Breast epithelium (tissue), 4 donors: ENCODE measurements at regions not wholly inside any gene's neighbourhood (a gene's known extent, or its start where the extent isn't known, plus 50 kb on each side); places are given as distances from the start of the nearest gene placed in this dataset.

Experiments
- DNase-seq, 2 donors: peaks; one replicate each; pipeline ENCODE4 v3.0.0-alpha.2; 2019; ENCODE audit warnings: low spot score in 2 of 2
- H3K27ac ChIP-seq, 2 donors: fragments of 200-600 bp; sonication (generic) in 1 of 2; one replicate each; pipeline ENCODE4 v1.5.1; 2016 to 2019; ENCODE audit warnings: mild to moderate bottlenecking in 1 of 2
- H3K27me3 ChIP-seq, 2 donors: fragments of 200-600 bp; sonication (generic) in 1 of 2; one replicate each; pipeline versions ENCODE4 v1.5.1 to v1.6.0; 2017 to 2019; ENCODE audit warnings: control low read depth in 1 of 2, mild to moderate bottlenecking in 1 of 2
- H3K36me3 ChIP-seq: fragments of 200-600 bp; one replicate; pipeline ENCODE4 v1.5.1; 2019
- H3K4me1 ChIP-seq, 2 donors: fragments of 200-600 bp; sonication (generic); one replicate each; pipeline ENCODE4 v1.5.1; 2016 to 2019; ENCODE audit warnings: control low read depth in 1 of 2
- H3K4me3 ChIP-seq, 3 donors: fragments of 200-600 bp; sonication (generic); 1 replicate in 2 of 3; 2 replicates in 1 of 3; pipeline ENCODE4 v1.5.1; 2016 to 2019; ENCODE audit warnings: mild to moderate bottlenecking in 3 of 3, moderate library complexity in 2 of 3
- H3K9me3 ChIP-seq, 2 donors: fragments of 200-600 bp; sonication (generic) in 1 of 2; one replicate each; pipeline ENCODE4 v1.5.1; 2016 to 2019; ENCODE audit warnings: control low read depth in 1 of 2
- POLR2A ChIP-seq: fragments of 450-650 bp; IDR thresholded peaks from one replicate; pipeline ENCODE4 v1.6.1; 2016; ENCODE audit warnings: antibody characterized with exemption, mild to moderate bottlenecking, moderate library complexity
- POLR2AphosphoS5 ChIP-seq, 3 donors: sonication (generic); formaldehyde crosslinking; IDR thresholded peaks; one replicate each; pipeline ENCODE4 v1.6.1; 2017; ENCODE audit warnings: antibody characterized with exemption in 3 of 3
- intact Hi-C: fragments of 100-400 bp; cut with DNase I; formaldehyde crosslinking; loops from one replicate; pipeline ENCODE4 v1.15.1; 2023; ENCODE audit warnings: low total_unique reads
- TF ChIP-seq, protein P1 (sequence below), 3 donors: fragments of 450-650 bp; IDR thresholded peaks; one replicate each; pipeline ENCODE4 v1.5.1; 2016 to 2017; ENCODE audit warnings: antibody characterized with exemption in 3 of 3, mild to moderate bottlenecking in 3 of 3, moderate library complexity in 3 of 3

GRCh38 chr7:88391247-88391646, 84.6 kb upstream of the STEAP4 start:
- no peak for TF ChIP-seq POLR2A
- no peak for TF ChIP-seq POLR2AphosphoS5 (IDR thresholded peaks at IDR 0.05)
- TF ChIP-seq, protein P1, sequence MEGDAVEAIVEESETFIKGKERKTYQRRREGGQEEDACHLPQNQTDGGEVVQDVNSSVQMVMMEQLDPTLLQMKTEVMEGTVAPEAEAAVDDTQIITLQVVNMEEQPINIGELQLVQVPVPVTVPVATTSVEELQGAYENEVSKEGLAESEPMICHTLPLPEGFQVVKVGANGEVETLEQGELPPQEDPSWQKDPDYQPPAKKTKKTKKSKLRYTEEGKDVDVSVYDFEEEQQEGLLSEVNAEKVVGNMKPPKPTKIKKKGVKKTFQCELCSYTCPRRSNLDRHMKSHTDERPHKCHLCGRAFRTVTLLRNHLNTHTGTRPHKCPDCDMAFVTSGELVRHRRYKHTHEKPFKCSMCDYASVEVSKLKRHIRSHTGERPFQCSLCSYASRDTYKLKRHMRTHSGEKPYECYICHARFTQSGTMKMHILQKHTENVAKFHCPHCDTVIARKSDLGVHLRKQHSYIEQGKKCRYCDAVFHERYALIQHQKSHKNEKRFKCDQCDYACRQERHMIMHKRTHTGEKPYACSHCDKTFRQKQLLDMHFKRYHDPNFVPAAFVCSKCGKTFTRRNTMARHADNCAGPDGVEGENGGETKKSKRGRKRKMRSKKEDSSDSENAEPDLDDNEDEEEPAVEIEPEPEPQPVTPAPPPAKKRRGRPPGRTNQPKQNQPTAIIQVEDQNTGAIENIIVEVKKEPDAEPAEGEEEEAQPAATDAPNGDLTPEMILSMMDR (IDR thresholded peaks at IDR 0.05) = no peak
- DNase-seq = no peak

GRCh38 chr7:88387368-88387767, 80.7 kb upstream of the STEAP4 start:
- Histone ChIP-seq H3K9me3 (no peaks in the 10 kb centered on the region), H3K4me1 (no peaks in the 10 kb centered on the region), H3K27ac (no peak overlapping the region), H3K27me3 (no peaks in the 10 kb centered on the region), H3K4me3 (no peak overlapping the region), H3K36me3 (no peaks in the 10 kb centered on the region)
- no peak for DNase-seq
- TF ChIP-seq POLR2A = no peak
- no peak for TF ChIP-seq POLR2AphosphoS5 (IDR thresholded peaks at IDR 0.05)
- intact Hi-C loops = no loop called here

More at GRCh38 chr7:88391247-88391646, 84.6 kb upstream of the STEAP4 start:
- Histone ChIP-seq H3K27me3 (no peaks in the 10 kb centered on the region), H3K36me3 (no peaks in the 10 kb centered on the region), H3K4me1 (no peaks in the 10 kb centered on the region), H3K4me3 (no peak overlapping the region), H3K27ac (no peak overlapping the region), H3K9me3 (no peaks in the 10 kb centered on the region)
- intact Hi-C loops = no loop called here

DNA sequence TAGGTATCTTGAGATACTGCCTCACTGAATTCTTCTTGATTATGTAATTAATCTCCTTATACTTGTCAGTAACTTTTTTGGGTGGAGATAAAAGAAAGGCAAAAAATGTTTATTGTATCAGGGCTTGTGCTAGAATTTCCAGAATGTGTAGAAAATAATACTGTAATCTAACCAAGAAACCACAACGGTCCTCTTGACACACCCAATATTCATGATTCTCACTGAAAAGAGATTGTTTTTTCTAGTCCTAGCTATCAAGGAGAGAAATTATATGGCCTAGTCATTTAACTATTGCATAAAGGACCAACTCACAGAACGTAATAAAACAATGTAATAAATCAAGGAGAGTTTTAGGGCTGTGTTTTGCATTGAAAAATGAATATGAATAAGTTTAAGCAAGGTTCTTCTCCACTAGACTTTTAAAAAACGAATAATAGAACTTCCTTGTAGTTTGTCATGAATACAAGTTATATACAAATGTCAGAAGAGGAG, 80.0 kb upstream of the STEAP4 start:
- Histone ChIP-seq H3K4me1 (no peaks in the 10 kb centered on the region), H3K36me3 (no peaks in the 10 kb centered on the region), H3K27me3 (no peaks in the 10 kb centered on the region), H3K27ac (no peak overlapping the region), H3K4me3 (no peak overlapping the region), H3K9me3 (no peaks in the 10 kb centered on the region)
- TF ChIP-seq, protein P1 (IDR thresholded peaks at IDR 0.05) = no peak
- TF ChIP-seq POLR2AphosphoS5 (IDR thresholded peaks at IDR 0.05) = no peak
- TF ChIP-seq POLR2A = no peak
- intact Hi-C loops = no loop called here
- no peak for DNase-seq

DNA sequence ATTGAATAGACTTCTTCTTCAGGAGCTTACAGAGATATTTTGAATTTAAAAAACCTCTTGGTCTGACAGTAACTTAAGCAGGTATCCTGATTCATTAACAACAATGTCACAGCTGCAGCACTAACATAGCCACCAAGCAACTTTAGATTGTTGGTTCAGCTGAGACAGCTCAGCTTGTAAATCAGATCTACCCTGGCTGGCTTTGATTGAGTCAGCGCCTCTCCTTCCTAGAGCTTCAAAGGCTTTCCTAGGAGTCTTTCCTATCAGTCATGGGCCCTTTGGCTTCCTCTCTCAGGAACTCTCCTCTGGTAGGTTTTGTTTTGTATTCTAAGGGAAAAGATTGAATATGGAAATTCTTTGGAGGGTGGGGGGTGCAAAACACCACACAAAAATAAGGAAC, 70.7 kb upstream of the STEAP4 start:
- TF ChIP-seq POLR2A (no peak), POLR2AphosphoS5 (IDR thresholded peaks at IDR 0.05) (no peak)
- TF ChIP-seq, protein P1 (IDR thresholded peaks at IDR 0.05) = no peak
- Histone ChIP-seq H3K27ac (no peak overlapping the region), H3K4me1 (no peaks in the 10 kb centered on the region), H3K27me3 (no peaks in the 10 kb centered on the region), H3K4me3 (no peak overlapping the region), H3K9me3 (peaks cover 0 to 5% of the 10 kb centered on the region in 2 donors), H3K36me3 (no peaks in the 10 kb centered on the region)
- intact Hi-C loops = no loop called here
- no peak for DNase-seq

DNA sequence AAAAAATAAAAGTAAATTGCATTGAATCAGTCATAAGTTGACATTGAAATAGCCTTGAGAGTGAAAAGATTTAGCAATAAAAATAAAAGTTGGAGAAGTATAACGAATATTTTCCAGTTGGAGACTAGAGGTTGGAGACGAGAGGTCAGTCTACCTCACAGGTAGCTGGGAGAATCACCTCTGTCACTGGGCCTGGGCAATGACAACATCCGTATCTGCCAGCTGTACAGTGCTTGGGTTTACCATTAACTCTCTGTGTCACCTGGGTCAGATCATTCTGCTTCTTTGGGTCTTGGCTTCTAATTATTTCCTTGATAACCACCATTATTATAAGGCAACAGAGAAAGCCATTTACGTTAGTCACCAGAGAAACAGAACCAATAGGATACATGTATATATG, 62.0 kb upstream of the STEAP4 start:
- intact Hi-C loops = no loop called here
- no peaks in the 10 kb centered on the region for H3K4me1 ChIP-seq
- DNase-seq = no peak
- no peak overlapping the region for H3K27ac ChIP-seq
- no peaks in the 10 kb centered on the region for H3K9me3 ChIP-seq
- H3K4me3 ChIP-seq = no peak overlapping the region
- no peaks in the 10 kb centered on the region for H3K36me3 ChIP-seq
- no peak for TF ChIP-seq POLR2AphosphoS5 (IDR thresholded peaks at IDR 0.05)
- no peak for TF ChIP-seq POLR2A
- TF ChIP-seq, protein P1 (IDR thresholded peaks at IDR 0.05) = no peak
- no peaks in the 10 kb centered on the region for H3K27me3 ChIP-seq

DNA sequence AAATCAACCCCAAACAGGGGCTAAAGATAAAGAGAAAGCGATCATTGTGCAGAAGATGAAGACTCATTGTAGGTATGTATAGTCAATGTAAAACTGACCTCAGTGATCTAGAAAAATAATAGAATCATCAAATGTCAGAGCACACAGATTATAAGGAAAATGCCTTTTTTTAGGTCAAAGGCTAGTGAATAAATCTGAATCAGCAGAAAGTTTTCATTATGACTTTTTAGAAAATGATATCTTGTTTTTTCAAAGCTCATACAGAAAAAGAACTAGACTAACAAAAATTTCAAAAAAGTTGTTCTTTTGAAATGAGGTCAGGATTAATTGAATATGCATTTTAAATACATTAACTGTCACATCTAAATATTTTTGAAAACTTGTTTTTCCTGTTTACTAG, 60.2 kb upstream of the STEAP4 start:
- no peak for TF ChIP-seq POLR2AphosphoS5 (IDR thresholded peaks at IDR 0.05)
- TF ChIP-seq, protein P1 (IDR thresholded peaks at IDR 0.05) = no peak
- no peak for TF ChIP-seq POLR2A
- H3K9me3 ChIP-seq = no peaks in the 10 kb centered on the region
- H3K36me3 ChIP-seq = no peaks in the 10 kb centered on the region
- no peaks in the 10 kb centered on the region for H3K27me3 ChIP-seq
- H3K4me3 ChIP-seq = no peak overlapping the region
- no peak overlapping the region for H3K27ac ChIP-seq
- intact Hi-C loops = no loop called here
- DNase-seq = no peak
- H3K4me1 ChIP-seq = no peaks in the 10 kb centered on the region
